ENCODE measurements at regions not wholly inside any gene's neighbourhood (a gene's known extent, or its start where the extent isn't known, plus 50 kb on each side); places are given as distances from the start of the nearest gene placed in this dataset.

DNA sequence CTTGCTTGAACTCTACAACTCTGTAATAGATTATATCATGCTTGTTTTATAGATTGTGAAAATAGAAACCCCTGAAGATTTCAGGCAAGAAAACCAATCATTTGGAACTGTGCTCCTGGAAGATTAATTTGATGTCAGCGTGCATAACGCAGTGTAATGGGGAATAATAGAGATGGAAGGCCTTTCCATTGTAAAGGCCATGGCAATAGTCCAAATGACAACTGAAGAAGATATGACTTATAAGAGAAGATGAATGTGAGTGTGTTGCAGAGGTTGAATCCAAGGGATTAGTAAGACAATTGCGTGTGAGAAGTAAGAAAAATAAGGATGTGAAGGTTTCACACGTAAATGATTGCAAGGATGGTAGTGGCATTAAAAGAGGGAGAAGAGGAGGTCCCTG is 285.0 kb downstream of the DUSP10 start:
- no peak for TF ChIP-seq POLR2A (IDR thresholded peaks at IDR 0.05)
- TF ChIP-seq, protein P1, sequence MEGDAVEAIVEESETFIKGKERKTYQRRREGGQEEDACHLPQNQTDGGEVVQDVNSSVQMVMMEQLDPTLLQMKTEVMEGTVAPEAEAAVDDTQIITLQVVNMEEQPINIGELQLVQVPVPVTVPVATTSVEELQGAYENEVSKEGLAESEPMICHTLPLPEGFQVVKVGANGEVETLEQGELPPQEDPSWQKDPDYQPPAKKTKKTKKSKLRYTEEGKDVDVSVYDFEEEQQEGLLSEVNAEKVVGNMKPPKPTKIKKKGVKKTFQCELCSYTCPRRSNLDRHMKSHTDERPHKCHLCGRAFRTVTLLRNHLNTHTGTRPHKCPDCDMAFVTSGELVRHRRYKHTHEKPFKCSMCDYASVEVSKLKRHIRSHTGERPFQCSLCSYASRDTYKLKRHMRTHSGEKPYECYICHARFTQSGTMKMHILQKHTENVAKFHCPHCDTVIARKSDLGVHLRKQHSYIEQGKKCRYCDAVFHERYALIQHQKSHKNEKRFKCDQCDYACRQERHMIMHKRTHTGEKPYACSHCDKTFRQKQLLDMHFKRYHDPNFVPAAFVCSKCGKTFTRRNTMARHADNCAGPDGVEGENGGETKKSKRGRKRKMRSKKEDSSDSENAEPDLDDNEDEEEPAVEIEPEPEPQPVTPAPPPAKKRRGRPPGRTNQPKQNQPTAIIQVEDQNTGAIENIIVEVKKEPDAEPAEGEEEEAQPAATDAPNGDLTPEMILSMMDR (IDR thresholded peaks at IDR 0.05), result no peak
- TF ChIP-seq POLR2AphosphoS5 (IDR thresholded peaks at IDR 0.05), result no peak
- no peak for TF ChIP-seq EP300 (IDR thresholded peaks at IDR 0.05)
- no peak for ATAC-seq (ENCODE audit: low FRiP score in 2 of 2)
- WGBS, 2 donors, result 81 to 87% methylated on average over 4 of the region's 4 CpGs

GRCh38 chr1:221457685-221458446 is 284.0 kb downstream of the DUSP10 start:
- Histone ChIP-seq H3K9me3 (no peaks in the 10 kb centered on the region), H3K27me3 (no peaks in the 10 kb centered on the region), H3K27ac (peak overlapping the region in 2 of 4 donors; percentile 22 to 33), H3K4me1 (peaks cover 0 to 4% (median 0%) of the 10 kb centered on the region in 4 donors), H3K4me3 (no peak overlapping the region), H3K36me3 (no peaks in the 10 kb centered on the region)
- 70 to 83% methylated on average over 7 of the region's 7 CpGs for WGBS, 2 donors
- ATAC-seq (ENCODE audit: low FRiP score in 2 of 2) (peak in 1 of 2 donors; percentile 52), DNase-seq (no peak)
- TF ChIP-seq, protein P1 (IDR thresholded peaks at IDR 0.05), result no peak
- TF ChIP-seq POLR2AphosphoS5 (IDR thresholded peaks at IDR 0.05) (no peak), EP300 (IDR thresholded peaks at IDR 0.05) (no peak), POLR2A (IDR thresholded peaks at IDR 0.05) (no peak)

More for the DNA sequence above, 285.0 kb downstream of the DUSP10 start:
- no peak overlapping the region for H3K27ac ChIP-seq
- no peaks in the 10 kb centered on the region for H3K36me3 ChIP-seq
- no peak overlapping the region for H3K4me3 ChIP-seq
- DNase-seq, result no peak
- H3K4me1 ChIP-seq, result peaks cover 0 to 4% (median 0%) of the 10 kb centered on the region in 4 donors
- H3K27me3 ChIP-seq, result no peaks in the 10 kb centered on the region
- no peaks in the 10 kb centered on the region for H3K9me3 ChIP-seq

- Histone ChIP-seq H3K27ac (peak overlapping the region in 1 of 4 donors; percentile 33), H3K27me3 (no peaks in the 10 kb centered on the region), H3K36me3 (no peaks in the 10 kb centered on the region), H3K4me1 (peaks cover 0 to 4% (median 0%) of the 10 kb centered on the region in 4 donors), H3K9me3 (no peaks in the 10 kb centered on the region), H3K4me3 (no peak overlapping the region)
- 58 to 61% methylated on average over 5 of the region's 5 CpGs for WGBS, 2 donors
- DNase-seq (no peak), ATAC-seq (ENCODE audit: low FRiP score in 2 of 2) (peak; percentile 73 to 91)
- no peak for TF ChIP-seq POLR2AphosphoS5 (IDR thresholded peaks at IDR 0.05)
- TF ChIP-seq POLR2A (IDR thresholded peaks at IDR 0.05), result no peak
Measured at GRCh38 chr1:221458447-221459156, 283.3 kb downstream of the DUSP10 start.

GRCh38 chr1:221459558-221459957 is 282.3 kb downstream of the DUSP10 start:
- Histone ChIP-seq H3K4me1 (peaks cover 0 to 4% (median 0%) of the 10 kb centered on the region in 4 donors), H3K27me3 (no peaks in the 10 kb centered on the region), H3K27ac (no peak overlapping the region), H3K36me3 (no peaks in the 10 kb centered on the region), H3K9me3 (no peaks in the 10 kb centered on the region), H3K4me3 (no peak overlapping the region)
- TF ChIP-seq, protein P1 (IDR thresholded peaks at IDR 0.05), result no peak
- TF ChIP-seq POLR2AphosphoS5 (IDR thresholded peaks at IDR 0.05) (no peak), POLR2A (IDR thresholded peaks at IDR 0.05) (no peak), EP300 (IDR thresholded peaks at IDR 0.05) (no peak)
- 50 to 56% methylated on average over 1 of the region's 1 CpG for WGBS, 2 donors
- DNase-seq (no peak), ATAC-seq (ENCODE audit: low FRiP score in 2 of 2) (no peak)

GRCh38 chr1:221462345-221462744 is 279.5 kb downstream of the DUSP10 start:
- no peaks in the 10 kb centered on the region for H3K27me3 ChIP-seq
- H3K4me3 ChIP-seq, result no peak overlapping the region
- no peaks in the 10 kb centered on the region for H3K36me3 ChIP-seq
- ATAC-seq (ENCODE audit: low FRiP score in 2 of 2) (no peak), DNase-seq (no peak)
- H3K9me3 ChIP-seq, result no peaks in the 10 kb centered on the region
- peaks cover 0 to 4% (median 0%) of the 10 kb centered on the region in 4 donors for H3K4me1 ChIP-seq
- TF ChIP-seq EP300 (IDR thresholded peaks at IDR 0.05), result no peak
- TF ChIP-seq, protein P1 (IDR thresholded peaks at IDR 0.05), result no peak
- TF ChIP-seq POLR2AphosphoS5 (IDR thresholded peaks at IDR 0.05), result no peak
- no peak for TF ChIP-seq POLR2A (IDR thresholded peaks at IDR 0.05)
- WGBS, 2 donors, result 71 to 96% methylated on average over 1 of the region's 1 CpG
- H3K27ac ChIP-seq, result no peak overlapping the region

Data from upper lobe of left lung (tissue), 6 donors.